ENCODE measurements at regions not wholly inside any gene's neighbourhood (a gene's known extent, or its start where the extent isn't known, plus 50 kb on each side); places are given as distances from the start of the nearest gene placed in this dataset.

DNA sequence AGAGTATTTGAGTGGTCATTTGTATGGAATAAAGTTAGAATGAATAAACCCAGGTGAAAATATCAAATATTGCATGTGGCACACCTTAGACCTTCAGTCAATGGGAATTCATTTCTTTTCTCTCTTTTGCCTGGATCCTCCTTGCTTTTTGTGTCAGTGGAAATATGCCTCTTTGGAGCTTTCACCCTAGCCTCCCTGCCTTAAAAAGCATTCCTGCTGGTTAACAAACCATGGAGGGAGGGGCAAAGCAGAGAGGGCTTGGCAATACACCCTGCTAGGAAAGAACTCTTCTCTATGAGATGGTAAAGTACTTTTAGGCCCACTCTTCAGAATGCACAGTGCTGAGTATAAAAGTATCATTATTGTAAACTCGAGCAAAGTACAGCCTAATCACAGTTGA is 383.7 kb downstream of the DMAC1 start:
- ATAC-seq (no peak), DNase-seq (no peak)
- Histone ChIP-seq H3K27ac (no peak overlapping the region), H3K9me3 (peaks cover 0 to 18% (median 0%) of the 10 kb centered on the region in 12 donors), H3K4me1 (no peaks in the 10 kb centered on the region), H3K27me3 (no peaks in the 10 kb centered on the region), H3K4me3 (no peak overlapping the region), H3K36me3 (no peaks in the 10 kb centered on the region)
- no peak for TF ChIP-seq CTCF (IDR thresholded peaks at IDR 0.05)
- 35 to 69% (median 66%) methylated on average over 1 of the region's 1 CpG for WGBS, 4 donors
- intact Hi-C loops (cut with DNase I) = no loop called here

DNA sequence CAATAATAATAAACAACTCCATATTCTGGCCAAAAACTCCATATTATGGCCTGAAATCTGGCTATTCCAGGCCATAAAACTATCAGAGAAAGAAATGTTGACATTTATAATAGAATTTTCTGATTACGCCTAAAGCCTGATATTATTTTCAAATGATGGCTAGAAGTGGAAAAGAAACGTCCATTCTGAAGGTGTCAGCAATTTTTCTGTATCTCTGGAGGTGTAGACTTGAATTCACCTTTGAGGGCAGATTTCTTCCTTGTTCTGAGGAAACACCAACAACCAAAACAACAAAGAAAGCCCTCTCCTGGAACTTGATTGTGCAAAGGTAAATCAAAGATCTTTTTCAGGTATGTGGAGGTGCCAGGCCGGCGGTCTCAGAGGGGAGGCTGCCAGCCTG is 390.7 kb downstream of the DMAC1 start:
- 93 to 94% (median 94%) methylated on average over 4 of the region's 4 CpGs for WGBS, 4 donors
- Histone ChIP-seq H3K36me3 (no peaks in the 10 kb centered on the region), H3K9me3 (peaks cover 0 to 3% (median 0%) of the 10 kb centered on the region in 12 donors), H3K4me1 (peaks cover 0 to 16% (median 0%) of the 10 kb centered on the region in 12 donors), H3K27ac (no peak overlapping the region), H3K27me3 (no peaks in the 10 kb centered on the region), H3K4me3 (no peak overlapping the region)
- TF ChIP-seq POLR2A (IDR thresholded peaks at IDR 0.05) = no peak
- TF ChIP-seq CTCF (IDR thresholded peaks at IDR 0.05) = no peak
- no peak for DNase-seq
- ATAC-seq = no peak
- intact Hi-C loops (cut with DNase I) = loop anchor here in 1 of 10 donors (10.0 kb wide), 1 partner anchor 416 kb away; no protein-coding TSS in a partner anchor

- DNase-seq = no peak
- Histone ChIP-seq H3K4me1 (peaks cover 0 to 23% (median 4%) of the 10 kb centered on the region in 12 donors), H3K36me3 (no peaks in the 10 kb centered on the region), H3K27me3 (no peaks in the 10 kb centered on the region), H3K27ac (no peak overlapping the region), H3K4me3 (no peak overlapping the region), H3K9me3 (no peaks in the 10 kb centered on the region)
- no peak for ATAC-seq
- TF ChIP-seq CTCF (IDR thresholded peaks at IDR 0.05) (no peak), POLR2A (IDR thresholded peaks at IDR 0.05) (no peak)
- intact Hi-C loops (cut with DNase I) = loop anchor here in 1 of 10 donors (10.0 kb wide), 1 partner anchor 418 kb away; no protein-coding TSS in a partner anchor
- WGBS, 4 donors = 90 to 95% (median 93%) methylated on average over 3 of the region's 3 CpGs
These were observed 392.3 kb downstream of the DMAC1 start for GRCh38 chr9:7407246-7407645.

DNA sequence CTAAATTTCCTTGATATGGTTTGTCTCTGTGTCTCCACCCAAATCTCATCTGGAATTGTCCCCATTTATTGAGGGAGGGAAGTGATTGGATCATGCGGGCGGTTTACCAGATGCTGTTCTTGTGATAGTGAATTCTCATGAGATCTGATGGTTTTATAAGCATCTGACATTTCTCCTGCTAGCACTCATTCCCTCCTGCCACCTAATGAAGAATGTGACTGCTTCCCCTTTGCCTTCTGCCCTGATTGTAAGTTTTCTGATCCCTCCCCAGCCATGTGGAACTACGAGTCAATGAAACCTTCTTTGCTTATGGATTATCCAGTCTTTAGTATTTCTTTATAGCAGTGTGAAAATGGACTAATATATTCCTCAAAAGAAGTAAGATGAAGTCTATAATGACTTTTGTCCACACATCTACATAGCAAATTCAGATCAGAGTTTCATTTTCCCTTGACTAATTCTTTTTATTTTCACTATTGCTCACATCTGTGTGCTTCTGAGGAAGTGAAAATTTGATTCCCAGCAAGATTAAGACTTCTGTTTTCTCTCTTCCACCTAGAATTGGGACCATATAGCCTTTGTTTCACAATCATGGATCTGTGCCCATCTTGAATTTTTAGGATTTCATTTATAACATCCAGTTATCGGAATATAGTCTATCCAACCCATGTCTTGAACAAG is 393.5 kb downstream of the DMAC1 start:
- no peaks in the 10 kb centered on the region for H3K36me3 ChIP-seq
- no peaks in the 10 kb centered on the region for H3K9me3 ChIP-seq
- no peaks in the 10 kb centered on the region for H3K27me3 ChIP-seq
- peak overlapping the region in 1 of 12 donors; percentile 70 for H3K27ac ChIP-seq
- intact Hi-C loops (cut with DNase I) = loop anchor here in 1 of 10 donors (10.0 kb wide), 1 partner anchor 419 kb away; no protein-coding TSS in a partner anchor
- H3K4me1 ChIP-seq = peaks cover 0 to 25% (median 6%) of the 10 kb centered on the region in 12 donors
- ATAC-seq (no peak), DNase-seq (no peak)
- WGBS, 4 donors = 83 to 90% (median 87%) methylated on average over 4 of the region's 4 CpGs
- H3K4me3 ChIP-seq = no peak overlapping the region
- TF ChIP-seq POLR2A (IDR thresholded peaks at IDR 0.05) (no peak), CTCF (IDR thresholded peaks at IDR 0.05) (no peak)

All from heart left ventricle (tissue), 16 donors.